ENCODE measurements at regions not wholly inside any gene's neighbourhood (a gene's known extent, or its start where the extent isn't known, plus 50 kb on each side); places are given as distances from the start of the nearest gene placed in this dataset.

- POLR2A ChIA-PET = no interaction called here
- H2AFZ ChIP-seq (ENCODE audit: low read depth, low read length) = no peak overlapping the region
- no peaks in the 10 kb centered on the region for H3K79me2 ChIP-seq (ENCODE audit: control insufficient read depth, insufficient read depth, low read length)
- H3K9me1 ChIP-seq (replicated peaks; ENCODE audit: control insufficient read depth, extremely low read depth, insufficient read depth, low read length) = no peaks in the 10 kb centered on the region
- H3K9ac ChIP-seq (replicated peaks; ENCODE audit: extremely low read depth, insufficient read depth, low read length) = no peak overlapping the region
- dilution Hi-C loops (cut with MboI; ENCODE audit: extremely low pct_ligation_motif_present, low sequenced_read_pairs) (no loop called here), intact Hi-C loops (cut with micrococcal nuclease) (no loop called here)
- no peak overlapping the region for H3K4me2 ChIP-seq (ENCODE audit: insufficient read depth, low read length)
- H4K20me1 ChIP-seq (replicated peaks; ENCODE audit: control insufficient read depth, extremely low read depth, insufficient read depth, low read length) = no peaks in the 10 kb centered on the region
- no peak for TF ChIP-seq MYC (IDR thresholded peaks at IDR 0.05; ENCODE audit: low read depth, low read length)
- TF ChIP-seq FOS (IDR thresholded peaks at IDR 0.05; ENCODE audit: borderline replicate concordance, insufficient read depth, low read length) = no peak
- no peak for TF ChIP-seq JUN (IDR thresholded peaks at IDR 0.05; ENCODE audit: borderline replicate concordance, insufficient read depth, insufficient read length, low read depth)
- no peak for TF ChIP-seq MAX (IDR thresholded peaks at IDR 0.05; ENCODE audit: insufficient read depth, insufficient read length)
- TF ChIP-seq POLR2A (IDR thresholded peaks at IDR 0.05; ENCODE audit: low read depth, low read length) = no peak
- no peak for TF ChIP-seq CTCF (IDR thresholded peaks at IDR 0.05; ENCODE audit: extremely low read depth in 1 of 2, insufficient read depth in 1 of 2, low read depth in 1 of 2, low read length in 2 of 2)
- no peak for TF ChIP-seq POLR2AphosphoS5 (IDR thresholded peaks at IDR 0.05; ENCODE audit: insufficient read depth, low read depth, low read length)
- TF ChIP-seq GATA2 (IDR thresholded peaks at IDR 0.05; ENCODE audit: insufficient read depth, insufficient read length, low read depth, low read length) = no peak
- TF ChIP-seq EZH2 (IDR thresholded peaks at IDR 0.05; ENCODE audit: borderline replicate concordance, low read depth, low read length, severe bottlenecking) = no peak
- DNase-seq (ENCODE audit: low read depth, low spot score) (no peak), FAIRE-seq (no peak)
- H3K9me3 ChIP-seq (replicated peaks; ENCODE audit: control insufficient read depth, insufficient read depth, low read length) = no peaks in the 10 kb centered on the region
- BruUV-seq (replicated peaks) = no TSS peak
- CTCF ChIA-PET = no interaction called here
- H3K4me3 ChIP-seq (replicated peaks in 1 of 3; ENCODE audit: insufficient read depth in 1 of 3, low read depth in 1 of 3, low read length in 3 of 3) = no peak overlapping the region
- H3K4me1 ChIP-seq (ENCODE audit: control insufficient read depth, extremely low read depth, insufficient read depth, low read length) = no peaks in the 10 kb centered on the region
- H3K36me3 ChIP-seq (ENCODE audit: control insufficient read depth in 2 of 2, extremely low read depth in 1 of 2, insufficient read depth in 2 of 2, low read length in 2 of 2) = no peaks in the 10 kb centered on the region
- H3K27ac ChIP-seq (ENCODE audit: insufficient read depth, low read depth, low read length) = no peak overlapping the region
- no peaks in the 10 kb centered on the region for H3K27me3 ChIP-seq (ENCODE audit: control insufficient read depth in 2 of 2, insufficient read depth in 2 of 2, low read length in 2 of 2)
These were observed 59.1 kb upstream of the FRMD4B start for GRCh38 chr3:69445024-69445423.

Measured in endothelial cell of umbilical vein (primary cell).